GM10266 (cell line): ENCODE measurements at regions not wholly inside any gene's neighbourhood (a gene's known extent, or its start where the extent isn't known, plus 50 kb on each side); places are given as distances from the start of the nearest gene placed in this dataset.

Experiments used
- DNase-seq: peaks from one replicate; pipeline ENCODE4 v3.0.0; 2012; ENCODE audit errors: extremely low spot score
- CTCF ChIP-seq: IDR thresholded peaks from 2 replicates; pipeline ENCODE4 v1.5.1; 2012; ENCODE audit warnings: mild to moderate bottlenecking, low read depth; ENCODE audit not compliant: control insufficient read depth, insufficient read depth; ENCODE audit errors: missing control alignments

- no peak for DNase-seq
- no peak for TF ChIP-seq CTCF
Observed at GRCh38 chr11:69232821-69233743, 60.9 kb upstream of the MYEOV start.

GRCh38 chr11:69233744-69234570, 60.0 kb upstream of the MYEOV start:
- no peak for DNase-seq
- no peak for TF ChIP-seq CTCF

GRCh38 chr11:69234740-69235710, 58.9 kb upstream of the MYEOV start:
- TF ChIP-seq CTCF = no peak
- no peak for DNase-seq

GRCh38 chr11:69238573-69239351, 55.2 kb upstream of the MYEOV start:
- TF ChIP-seq CTCF = no peak
- DNase-seq = peak; percentile 56

- DNase-seq = no peak
- TF ChIP-seq CTCF = no peak
Observed at GRCh38 chr11:69239641-69240040, 54.3 kb upstream of the MYEOV start.
